NCI-H774 (cell line): ENCODE measurements at regions not wholly inside any gene's neighbourhood (a gene's known extent, or its start where the extent isn't known, plus 50 kb on each side); places are given as distances from the start of the nearest gene placed in this dataset.
"Not testable (repeated sequence)": the region's sequence is repeated elsewhere in the genome, so short reads cannot be mapped to it uniquely, and the experiment has no call there.

Experiments
- DNase-seq: peaks from one replicate; lab custom pipeline; 2025; lab: John Stamatoyannopoulos, UW

DNA sequence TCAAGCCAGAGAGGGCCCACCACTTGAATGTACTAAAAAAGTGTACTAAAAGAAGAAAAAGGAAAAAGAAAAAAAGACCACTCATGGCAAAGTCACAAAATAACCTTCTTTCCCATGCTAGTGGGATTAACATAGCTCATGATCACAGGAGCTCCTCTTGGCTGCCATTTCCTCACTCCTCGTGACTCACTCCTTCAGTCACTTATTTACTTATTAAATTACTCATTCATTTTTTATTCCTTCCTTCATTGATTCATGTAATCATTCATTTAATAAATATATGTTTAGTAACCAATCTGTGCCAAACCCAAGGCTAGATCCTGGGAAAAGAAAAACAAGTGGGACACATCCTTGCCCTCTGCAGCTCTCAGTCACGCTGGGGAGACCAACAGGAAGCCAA lies 300.5 kb downstream of the INSIG2 start:
- no peak for DNase-seq

DNA sequence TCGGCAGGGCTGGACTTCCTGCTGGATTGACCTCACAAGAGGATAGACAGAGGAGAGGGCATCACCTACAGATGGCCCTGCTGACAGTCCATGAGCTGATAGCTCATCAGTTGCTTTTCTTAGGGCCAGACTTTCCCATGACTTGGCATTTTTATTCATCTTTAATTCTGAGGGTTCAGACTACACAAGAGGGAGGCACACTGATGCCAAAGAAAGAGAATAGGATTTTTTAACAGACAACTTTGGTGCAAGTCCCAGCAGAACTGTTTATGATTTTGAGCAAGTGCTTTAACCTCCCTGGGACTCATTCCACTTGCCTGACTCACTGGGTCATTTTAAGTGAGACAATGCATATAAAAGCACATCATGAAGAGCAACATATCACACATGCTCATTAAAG lies 299.2 kb downstream of the INSIG2 start:
- no peak for DNase-seq

DNA sequence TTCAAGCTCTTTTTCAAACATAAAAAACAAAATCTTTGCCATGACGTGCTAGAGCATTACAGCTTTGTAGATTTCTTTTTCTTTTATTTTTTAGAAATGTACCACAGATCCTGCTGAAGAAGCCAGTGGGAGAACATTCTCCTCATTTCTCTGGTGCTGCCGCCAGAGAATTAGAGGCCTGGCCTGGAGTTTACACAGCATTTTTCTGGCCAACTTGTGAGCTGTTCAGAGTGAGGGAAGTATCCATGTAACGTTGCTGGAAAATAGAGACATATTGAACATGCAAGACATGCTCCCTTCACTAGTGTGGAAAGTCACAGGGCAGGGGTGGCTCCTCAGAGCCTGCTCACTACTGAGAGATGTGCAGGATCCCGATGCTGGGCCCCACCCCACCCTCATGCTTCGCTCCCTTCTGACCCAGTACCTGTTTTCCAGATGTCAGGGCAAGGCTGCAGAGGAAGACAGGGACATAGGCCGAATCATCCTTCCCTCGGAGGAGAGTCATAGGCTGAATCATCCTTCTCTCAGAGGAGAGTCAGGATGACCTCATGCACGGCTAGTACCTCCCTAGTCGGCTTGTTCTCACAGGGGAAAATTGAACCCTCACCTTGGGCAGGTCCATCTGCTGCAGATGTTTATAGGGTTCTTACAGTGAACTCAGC lies 298.5 kb downstream of the INSIG2 start:
- no peak for DNase-seq

DNA sequence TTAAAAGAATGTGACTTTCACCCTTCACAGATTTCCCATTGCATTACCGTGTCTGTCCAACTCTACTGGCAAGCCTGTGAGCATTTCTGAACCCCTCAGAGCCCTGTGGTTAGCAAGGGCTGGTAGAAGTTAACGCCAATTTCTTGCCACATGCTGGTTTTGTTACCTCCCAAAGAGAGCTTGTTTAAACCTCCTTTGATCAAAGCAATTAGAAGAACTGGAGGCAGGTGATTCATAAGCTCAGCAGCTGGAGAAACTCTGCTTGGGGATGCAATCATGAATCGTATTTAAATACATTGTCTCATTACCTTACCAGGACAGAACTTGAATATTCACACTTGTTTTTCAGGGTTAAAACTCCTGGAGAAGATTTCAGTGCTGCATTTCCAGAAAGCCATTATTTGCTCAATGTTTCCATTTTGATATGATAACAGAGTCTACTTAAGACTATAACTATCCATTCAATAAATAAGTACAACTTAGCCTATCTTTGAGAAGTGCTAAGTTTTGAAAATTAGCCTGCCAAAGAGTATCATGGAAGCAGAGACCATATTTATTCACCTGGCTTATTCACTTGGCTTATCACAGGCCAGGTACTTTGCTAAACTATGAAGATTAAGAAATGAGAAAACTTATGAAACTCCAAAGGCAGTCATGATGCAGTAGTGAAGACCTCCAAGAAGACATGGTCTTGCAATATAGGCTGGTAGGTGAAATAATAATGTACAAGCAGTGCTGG lies 292.8 kb downstream of the INSIG2 start:
- DNase-seq, result no peak

DNA sequence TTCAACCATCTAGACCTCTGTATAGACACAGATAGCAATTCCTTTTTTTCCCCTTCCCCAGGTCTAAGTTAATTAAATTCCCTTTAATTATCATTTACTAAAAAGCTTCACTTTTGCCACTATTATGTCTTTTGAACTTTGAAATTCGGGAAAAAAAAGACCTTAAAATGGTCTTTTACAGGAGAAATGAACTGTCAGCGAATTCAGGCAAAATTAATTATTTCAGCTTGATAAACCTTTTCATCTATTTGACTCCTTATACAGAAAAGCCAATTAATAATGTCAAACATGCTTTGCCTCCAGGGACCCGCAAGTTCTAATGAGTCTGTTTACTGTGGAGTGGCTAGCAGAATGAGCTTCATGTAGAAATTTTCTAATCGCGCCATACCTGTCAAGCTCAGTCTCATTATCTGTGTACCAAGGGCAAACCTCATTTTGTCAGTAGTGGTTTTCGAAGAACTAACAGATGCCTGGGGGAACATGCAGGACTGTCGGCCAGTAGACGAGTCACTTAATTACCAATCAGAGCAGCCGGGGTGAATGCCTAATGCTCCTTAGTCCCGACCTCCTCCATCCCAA lies 287.7 kb downstream of the INSIG2 start:
- no peak for DNase-seq

DNA sequence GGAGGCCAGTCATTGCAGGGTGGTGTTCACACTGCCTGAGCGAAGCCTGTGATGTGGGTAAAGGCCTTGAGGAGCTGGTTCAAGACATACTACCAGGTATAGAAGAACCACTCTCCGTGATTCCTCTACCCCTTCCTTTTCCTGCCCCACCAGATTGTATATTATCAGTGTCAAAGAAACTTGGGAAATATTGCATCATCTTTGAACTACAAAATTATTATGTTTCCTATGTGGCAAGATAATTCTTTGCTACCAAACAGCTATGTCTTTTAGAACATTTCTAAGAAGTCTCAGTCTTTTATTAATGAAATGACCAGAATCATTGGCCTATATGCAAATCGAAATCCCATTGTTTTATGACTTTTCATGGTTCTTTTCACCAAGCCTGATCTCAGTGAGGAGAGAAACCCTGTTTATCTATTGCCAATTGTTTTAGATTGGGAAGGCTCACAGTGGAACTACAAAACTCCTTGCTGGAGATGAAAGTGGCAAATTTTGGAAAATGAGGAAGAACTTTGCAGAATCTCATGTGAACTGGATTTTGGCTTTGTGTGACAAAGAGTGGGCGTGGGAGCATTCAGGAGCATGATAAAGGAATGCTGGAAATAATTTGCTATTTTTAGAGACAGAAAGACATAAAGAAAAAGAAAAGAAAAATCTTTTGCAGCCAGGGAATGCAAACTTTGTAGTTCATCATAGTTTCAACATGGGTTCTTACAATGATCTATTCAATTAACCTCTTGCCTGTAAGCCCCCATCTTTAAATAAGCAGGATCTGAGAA lies 286.9 kb downstream of the INSIG2 start:
- no peak for DNase-seq

DNA sequence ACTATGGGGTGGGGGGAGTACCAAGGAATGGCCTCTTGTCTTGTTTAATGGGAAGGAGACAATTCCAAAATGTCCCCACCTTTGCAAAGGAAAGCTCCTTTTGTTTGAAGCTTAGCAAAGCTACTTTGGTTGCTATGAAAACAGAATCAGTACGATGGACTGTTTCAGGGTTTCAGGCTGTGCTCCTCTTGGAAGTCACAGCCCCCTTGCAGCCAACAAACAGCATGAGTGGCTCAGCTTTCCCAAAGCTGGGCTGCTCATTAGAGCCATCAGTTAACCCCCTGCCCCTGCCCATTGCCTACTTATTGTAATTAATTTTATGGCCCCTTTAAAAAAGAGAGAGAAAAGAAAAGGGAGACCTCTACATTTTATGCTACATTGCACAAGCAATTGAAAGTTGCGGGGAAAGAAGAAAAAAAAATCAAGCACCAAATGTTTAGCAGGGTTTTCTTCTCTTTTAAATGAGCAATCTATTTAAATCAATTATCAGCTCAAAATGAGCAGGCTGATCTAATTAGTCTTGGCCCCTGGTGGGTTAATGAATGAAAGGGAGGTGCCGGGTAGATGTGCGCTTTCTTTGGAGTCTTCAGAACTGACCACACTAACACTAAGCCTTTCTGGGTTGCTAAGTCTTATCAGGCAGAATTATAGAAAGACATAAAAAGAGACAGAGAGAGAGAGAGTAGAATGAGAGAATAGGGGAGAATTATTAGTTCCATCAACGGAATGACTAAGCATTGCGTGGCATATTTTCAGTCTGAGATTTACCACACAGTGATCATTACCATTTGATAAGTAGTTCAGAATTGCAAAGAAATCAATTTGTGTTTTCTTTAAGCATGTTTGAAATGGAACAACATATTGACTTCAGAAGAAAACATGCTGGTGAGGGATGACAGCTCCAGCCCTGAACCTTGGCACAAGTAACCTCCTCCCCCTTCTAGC lies 284.9 kb downstream of the INSIG2 start:
- no peak for DNase-seq

DNA sequence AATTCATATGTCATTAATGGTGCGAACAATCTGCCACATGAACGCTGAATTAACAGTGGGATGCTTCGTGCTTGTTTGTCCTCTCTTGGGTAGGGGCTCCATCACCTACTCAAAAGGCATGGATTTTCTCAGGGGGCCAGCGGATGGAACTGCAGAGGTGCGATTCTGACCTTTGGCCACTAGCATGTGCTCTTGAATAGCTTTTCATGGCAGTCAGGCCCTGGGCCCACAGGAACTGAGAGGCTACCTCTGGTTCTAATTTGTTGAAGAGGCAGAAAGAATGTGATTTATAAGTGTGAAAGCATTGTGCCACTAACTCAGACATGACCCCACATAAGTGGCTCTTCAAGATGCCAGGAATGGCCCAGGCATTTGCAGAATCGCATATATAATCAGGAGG lies 283.2 kb downstream of the INSIG2 start:
- no peak for DNase-seq

DNA sequence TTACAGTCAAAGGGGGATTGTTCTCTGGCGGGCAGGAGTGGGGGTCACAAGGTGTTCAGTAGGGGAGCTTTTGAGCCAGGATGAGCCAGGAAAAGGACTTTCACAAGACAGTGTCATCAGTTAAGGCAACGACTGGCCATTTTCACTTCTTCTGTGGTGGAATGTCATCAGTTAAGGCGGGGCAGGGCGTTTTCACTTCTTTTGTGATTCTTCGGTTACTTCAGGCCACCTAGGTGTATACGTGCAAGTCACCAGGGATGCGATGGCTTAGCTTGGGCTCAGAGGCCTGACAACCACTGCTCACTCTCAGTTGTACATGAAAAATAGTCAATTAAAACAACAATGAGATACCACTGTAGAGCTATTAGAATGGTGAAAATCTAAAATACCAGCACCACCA lies 281.2 kb downstream of the INSIG2 start:
- DNase-seq, result not testable (repeated sequence)

DNA sequence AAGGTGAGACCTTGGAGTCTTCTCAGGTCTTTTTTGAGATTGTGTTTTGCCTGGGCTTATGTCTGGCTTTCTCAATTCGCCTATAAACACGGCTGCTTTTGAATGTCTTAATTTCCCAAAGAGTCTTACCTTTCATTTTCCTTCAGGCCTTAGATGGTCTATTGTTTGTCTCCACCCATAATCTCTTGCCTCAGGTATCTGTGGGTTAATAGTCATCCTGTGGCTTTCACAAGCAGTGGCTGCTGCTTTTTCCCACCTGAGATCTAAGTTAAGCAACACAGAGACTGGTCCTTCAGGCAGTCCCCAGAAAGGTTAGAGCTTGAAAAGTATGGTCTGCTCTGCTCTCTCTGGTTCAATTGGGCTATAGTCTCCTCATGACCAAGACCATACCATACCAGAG lies 275.3 kb downstream of the INSIG2 start:
- DNase-seq, result no peak

DNA sequence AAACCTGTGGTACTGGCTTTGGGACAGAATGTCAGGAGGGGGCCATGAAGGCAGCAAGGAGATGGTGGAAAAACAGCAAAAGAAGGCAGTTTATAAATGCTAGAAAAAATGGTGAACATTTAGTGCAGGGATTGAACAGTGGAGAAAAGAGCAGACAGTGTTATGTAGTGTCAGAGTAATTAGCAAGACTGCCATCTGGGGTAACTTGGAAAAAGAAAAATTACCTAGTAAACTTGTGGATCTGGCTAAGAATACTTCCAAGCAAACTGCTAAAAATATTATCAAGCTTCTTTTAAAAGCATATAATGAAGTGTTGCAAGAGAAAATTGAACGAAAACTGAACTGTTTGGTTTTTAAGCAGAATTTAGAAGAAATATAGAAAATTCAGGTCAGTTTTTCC lies 267.8 kb downstream of the INSIG2 start:
- no peak for DNase-seq

DNA sequence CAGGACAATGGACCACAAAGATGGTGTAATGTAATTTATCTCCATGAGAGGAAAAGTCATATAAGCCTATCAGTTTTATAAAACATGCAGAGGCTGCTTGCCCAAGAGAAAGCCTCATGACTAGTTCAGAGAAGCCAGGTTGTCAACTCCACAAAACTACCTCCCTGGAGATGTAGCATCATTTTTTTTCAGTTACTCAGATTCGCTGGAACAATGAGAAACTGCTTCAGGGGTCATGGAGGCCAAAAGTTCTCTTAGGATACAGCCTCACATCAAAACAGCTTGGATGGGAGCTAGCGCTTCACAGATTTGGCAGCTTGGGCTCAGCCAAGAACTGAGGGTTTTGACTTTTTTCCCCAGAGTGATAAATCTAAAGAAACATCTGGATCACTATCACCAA lies 263.5 kb downstream of the INSIG2 start:
- no peak for DNase-seq

DNA sequence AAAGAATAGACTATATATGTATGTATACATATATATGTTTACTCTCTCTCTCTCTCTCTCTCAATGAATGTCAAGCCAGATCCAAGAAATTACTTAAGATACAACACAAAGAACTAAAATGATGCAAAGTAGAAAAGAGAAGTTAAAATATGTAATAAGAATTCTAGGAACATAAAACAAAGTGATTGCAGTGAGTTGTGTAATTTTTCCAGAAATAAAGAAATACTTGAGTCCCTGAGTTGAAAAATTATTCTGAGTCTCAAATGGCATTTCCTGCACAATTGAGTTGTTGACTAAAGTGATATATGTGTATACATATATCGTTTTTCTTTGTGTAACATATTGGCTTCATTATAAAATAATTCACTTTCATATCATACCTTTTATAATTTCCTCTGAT lies 262.4 kb downstream of the INSIG2 start:
- no peak for DNase-seq

DNA sequence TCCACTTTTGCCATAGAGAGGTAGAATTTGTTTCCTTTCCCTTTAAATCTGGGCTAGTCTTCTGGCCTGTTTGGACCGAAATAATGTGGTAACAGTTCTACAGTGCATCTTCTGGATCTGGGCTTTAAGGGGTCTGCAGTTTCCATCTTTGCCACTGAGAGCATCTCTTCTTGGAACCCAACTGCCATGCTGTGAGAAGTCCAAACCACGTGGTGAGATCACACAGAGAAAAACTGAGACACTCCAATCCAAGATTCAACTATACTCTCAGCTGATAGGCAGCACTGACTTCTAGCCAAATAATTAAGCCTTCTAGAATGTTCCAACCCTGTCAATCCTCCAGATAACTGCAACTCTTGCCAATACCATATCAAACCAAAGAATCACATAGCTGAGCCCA lies 261.1 kb downstream of the INSIG2 start:
- no peak for DNase-seq

DNA sequence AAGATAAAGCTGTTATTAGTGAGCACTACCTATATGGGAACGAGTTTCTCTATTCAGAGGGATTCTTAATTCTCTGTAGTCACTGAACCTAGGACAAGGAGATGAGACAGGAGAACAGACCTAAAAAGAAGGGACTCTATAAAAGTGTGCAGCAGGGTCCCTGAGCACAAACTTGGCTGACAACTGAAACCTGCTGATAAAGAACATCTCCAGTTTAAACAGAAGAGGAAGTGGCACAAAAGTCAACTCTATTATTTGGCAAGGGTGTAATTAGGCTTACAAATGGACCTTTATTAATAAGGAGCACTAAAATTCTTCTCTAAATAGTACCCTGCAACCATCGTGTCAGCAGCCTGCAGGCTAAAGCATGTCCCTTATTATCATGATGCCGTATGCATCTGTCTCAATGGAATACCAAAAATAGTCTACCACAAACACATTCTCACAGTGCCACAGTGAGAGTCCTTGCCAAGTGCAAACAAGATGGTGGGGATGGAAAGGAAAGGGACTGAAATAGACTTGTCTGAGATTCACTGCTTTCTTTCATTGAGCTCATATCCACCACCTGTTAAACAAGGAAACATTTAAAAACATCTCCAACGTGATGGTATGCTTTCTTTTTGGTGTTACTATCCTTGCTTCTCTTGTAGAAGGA lies 260.2 kb downstream of the INSIG2 start:
- no peak for DNase-seq

DNA sequence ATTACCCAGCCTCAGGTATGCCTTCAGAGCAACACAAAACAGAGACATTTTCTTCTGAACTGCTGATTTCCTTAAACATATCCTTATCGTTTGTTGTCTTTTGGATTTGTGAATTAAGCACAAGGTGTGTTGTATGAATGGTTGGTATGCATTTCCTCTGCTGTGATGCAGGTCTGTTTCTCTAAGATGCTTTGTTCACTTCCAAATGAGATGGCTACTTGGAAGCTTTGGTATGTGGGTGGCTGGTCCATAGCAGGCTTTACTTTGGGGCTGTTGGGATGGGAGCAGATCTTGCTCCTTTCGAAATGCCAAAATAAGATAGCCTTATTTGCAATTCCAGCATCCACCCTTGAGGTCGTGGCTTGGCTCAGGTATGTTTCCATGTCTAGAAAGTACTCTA lies 257.2 kb downstream of the INSIG2 start:
- DNase-seq, result no peak

DNA sequence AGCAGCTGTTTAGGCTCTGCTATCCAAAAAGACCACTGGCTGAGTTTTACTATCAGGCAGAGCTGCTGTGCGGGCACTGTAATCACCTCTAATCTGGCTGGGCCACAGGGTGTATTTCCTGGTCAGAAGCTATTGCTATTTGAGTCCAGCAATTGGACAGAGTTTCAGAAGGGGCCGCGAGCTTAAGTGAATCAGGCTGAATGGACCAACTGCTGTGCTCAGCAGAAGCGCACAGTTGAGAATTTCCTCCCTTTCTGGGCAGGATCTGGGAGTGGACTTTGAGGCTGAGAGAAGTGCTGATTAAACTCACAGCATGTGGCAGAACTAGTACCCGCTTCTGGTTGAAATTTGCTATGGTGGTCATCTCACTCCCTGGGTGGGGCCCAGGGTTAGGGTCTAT lies 251.8 kb downstream of the INSIG2 start:
- DNase-seq, result no peak

DNA sequence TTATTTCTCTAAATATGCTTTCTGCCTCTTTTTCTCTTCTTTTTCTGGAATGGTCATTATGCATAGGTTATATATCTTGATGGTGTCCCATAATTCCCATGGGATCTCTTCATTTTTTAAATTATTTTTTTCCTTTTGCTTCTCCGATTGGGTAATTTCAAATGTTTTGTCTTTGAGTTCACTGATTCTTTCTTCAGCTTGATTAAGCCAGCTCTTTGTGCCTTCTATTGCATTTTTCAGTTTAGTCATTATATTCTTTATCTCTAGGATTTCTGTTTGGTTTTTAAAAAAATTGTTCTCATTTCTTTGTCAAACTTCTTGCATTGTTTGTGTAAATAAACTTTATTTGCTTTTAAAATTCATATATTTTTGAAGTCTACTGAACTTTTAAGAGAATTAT lies 251.1 kb downstream of the INSIG2 start:
- no peak for DNase-seq

DNA sequence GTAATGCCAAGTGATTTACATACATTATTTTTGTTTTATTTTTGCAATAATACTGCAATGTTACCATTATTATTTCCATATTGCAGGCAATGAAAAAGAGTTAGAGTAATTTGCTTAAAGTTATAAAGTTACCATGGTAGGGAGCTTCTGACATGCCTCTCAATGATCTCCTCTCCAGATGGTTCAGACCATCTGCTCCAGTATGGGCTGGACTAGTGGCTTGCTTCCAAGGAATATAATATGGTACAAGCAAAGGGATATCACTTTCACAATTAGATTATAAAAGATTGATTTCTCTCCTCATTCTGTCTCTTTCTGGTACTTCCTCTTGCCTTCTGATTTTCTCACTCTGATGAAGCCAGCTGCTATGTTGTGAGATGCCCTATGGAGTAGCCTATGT lies 245.4 kb downstream of the INSIG2 start:
- DNase-seq, result no peak

DNA sequence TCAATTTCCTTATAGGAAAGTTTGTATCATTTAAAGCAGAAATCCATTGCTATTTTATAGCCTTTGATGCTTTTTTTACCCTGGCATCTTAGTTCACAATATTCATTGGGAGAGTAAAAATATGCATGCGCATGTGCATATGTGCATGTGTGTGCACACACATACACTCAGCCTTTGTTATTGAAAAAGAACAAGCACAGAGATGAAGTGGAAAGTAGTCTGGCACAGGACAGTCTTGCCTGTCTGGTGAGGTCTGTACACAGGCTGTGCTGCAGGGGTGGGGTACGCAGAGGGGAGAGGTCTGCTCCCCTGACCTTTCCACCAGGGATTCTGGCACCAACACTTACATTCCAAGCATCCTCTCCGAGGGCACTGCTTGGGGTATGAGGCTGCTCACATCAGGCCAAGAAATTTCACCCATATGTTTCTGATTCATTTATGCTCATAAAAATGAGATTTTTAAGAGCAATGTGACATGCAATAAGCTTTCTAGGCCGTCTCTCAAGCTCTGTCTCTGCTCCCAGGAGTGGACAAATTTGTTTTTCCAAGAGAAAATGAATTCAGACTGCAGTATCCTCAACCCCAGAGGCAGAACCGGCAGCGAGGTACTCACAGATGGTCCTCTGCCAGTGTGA lies 237.2 kb downstream of the INSIG2 start:
- no peak for DNase-seq

DNA sequence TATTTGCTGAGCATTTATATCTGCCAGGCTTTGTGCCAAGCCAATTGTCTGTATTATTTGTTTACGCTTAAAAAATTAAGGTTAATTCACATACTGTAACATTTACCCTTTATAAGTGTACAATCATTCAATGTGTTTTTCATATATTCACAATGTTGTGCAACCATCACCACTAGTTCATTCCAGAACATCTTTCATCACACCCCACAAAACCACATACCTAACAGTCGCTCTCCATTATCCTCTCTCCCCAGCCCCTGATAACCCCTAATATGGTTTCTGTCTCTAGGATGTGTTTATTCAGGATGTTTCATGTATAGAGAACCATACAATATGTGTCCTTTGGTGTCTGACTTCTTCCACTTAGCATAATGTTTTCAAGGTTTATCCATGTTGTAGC lies 234.1 kb downstream of the INSIG2 start:
- DNase-seq, result no peak
